Neuronal stem cell (in vitro differentiated cells): ENCODE measurements at regions not wholly inside any gene's neighbourhood (a gene's known extent, or its start where the extent isn't known, plus 50 kb on each side); places are given as distances from the start of the nearest gene placed in this dataset.

Experiments used
- DNase-seq: peaks from one replicate; pipeline ENCODE4 v3.0.0-alpha.2; 2013; ENCODE audit warnings: low spot score
- H2AFZ ChIP-seq: one replicate; pipeline ENCODE4 v1.6.1; 2013; ENCODE audit warnings: mild to moderate bottlenecking, low read length, inconsistent platforms
- H2AK5ac ChIP-seq: 2 replicates; pipeline ENCODE4 v1.6.1; 2013; ENCODE audit warnings: low read depth, mild to moderate bottlenecking, inconsistent platforms, low read length, moderate library complexity, mixed read lengths
- H2BK120ac ChIP-seq: 2 replicates; pipeline ENCODE4 v1.6.1; 2013; ENCODE audit warnings: low read depth, mild to moderate bottlenecking, inconsistent platforms, low read length, moderate library complexity, mixed read lengths
- H2BK12ac ChIP-seq: one replicate; pipeline ENCODE4 v1.6.1; 2013; ENCODE audit warnings: low read length, inconsistent platforms
- H2BK15ac ChIP-seq: 2 replicates; pipeline ENCODE4 v1.6.1; 2013; ENCODE audit warnings: mild to moderate bottlenecking, low read length, inconsistent platforms, mixed read lengths
- H2BK5ac ChIP-seq: one replicate; pipeline ENCODE4 v1.6.1; 2013; ENCODE audit warnings: inconsistent platforms, mild to moderate bottlenecking, low read length, moderate library complexity
- H3K14ac ChIP-seq: one replicate; pipeline ENCODE4 v1.6.1; 2013; ENCODE audit warnings: low read length, inconsistent platforms
- H3K18ac ChIP-seq: 2 replicates; pipeline ENCODE4 v1.6.1; 2013; ENCODE audit warnings: low read length, inconsistent platforms
- H3K23ac ChIP-seq: 2 replicates; pipeline ENCODE4 v1.6.1; 2013; ENCODE audit warnings: low read depth, mild to moderate bottlenecking, mixed read lengths, low read length, inconsistent platforms; ENCODE audit not compliant: poor library complexity
- H3K27ac ChIP-seq: replicated peaks from 3 replicates; pipeline ENCODE4 v1.5.1; 2013; ENCODE audit warnings: low read length, inconsistent platforms
- H3K27me3 ChIP-seq, 3 experiments: 2 replicates each; pipeline ENCODE4 v1.6.1; 2013; ENCODE audit warnings: low read length in 3 of 3, mild to moderate bottlenecking in 2 of 3, inconsistent platforms in 1 of 3, low read depth in 1 of 3, mixed read lengths in 1 of 3, moderate library complexity in 1 of 3; ENCODE audit not compliant: control insufficient read depth in 3 of 3, insufficient read depth in 3 of 3
- H3K36me3 ChIP-seq, 2 donors: replicated peaks in 1 of 2; 2 replicates each; pipeline ENCODE4 v1.6.1; 2013; ENCODE audit warnings: low read length in 2 of 2; ENCODE audit not compliant: control insufficient read depth in 2 of 2, insufficient read depth in 2 of 2
- H3K4ac ChIP-seq: 2 replicates; pipeline ENCODE4 v1.6.1; 2013; ENCODE audit warnings: inconsistent platforms, mild to moderate bottlenecking, low read length, moderate library complexity
- H3K4me1 ChIP-seq, 2 donors: 1 replicate in 1 of 2; 2 replicates in 1 of 2; pipeline ENCODE4 v1.6.1; 2013; ENCODE audit warnings: low read length in 2 of 2, low read depth in 1 of 2; ENCODE audit not compliant: control insufficient read depth in 2 of 2, insufficient read depth in 1 of 2
- H3K4me2 ChIP-seq: one replicate; pipeline ENCODE4 v1.6.1; 2013; ENCODE audit warnings: mild to moderate bottlenecking, low read length, inconsistent platforms; ENCODE audit not compliant: insufficient read depth, poor library complexity, severe bottlenecking
- H3K4me3 ChIP-seq, 2 donors: 2 replicates each; pipeline ENCODE4 v1.5.1; 2013; ENCODE audit warnings: low read length in 2 of 2, mild to moderate bottlenecking in 2 of 2, inconsistent platforms in 1 of 2, moderate library complexity in 1 of 2
- H3K79me1 ChIP-seq: one replicate; pipeline ENCODE4 v1.6.1; 2013; ENCODE audit warnings: low read depth, mild to moderate bottlenecking, inconsistent platforms, low read length, moderate library complexity
- H3K9ac ChIP-seq: one replicate; pipeline ENCODE4 v1.6.1; 2013; ENCODE audit warnings: mild to moderate bottlenecking, low read depth, low read length, inconsistent platforms; ENCODE audit not compliant: poor library complexity
- H3K9me3 ChIP-seq, 2 donors: replicated peaks in 1 of 2; 2 replicates each; pipeline versions ENCODE3 to v1.6.1; 2013; ENCODE audit warnings: low read length in 2 of 2, mild to moderate bottlenecking in 2 of 2, inconsistent platforms in 1 of 2, low read depth in 1 of 2, mixed read lengths in 1 of 2, moderate library complexity in 1 of 2; ENCODE audit not compliant: control insufficient read depth in 2 of 2, insufficient read depth in 1 of 2
- H4K8ac ChIP-seq: one replicate; pipeline ENCODE4 v1.6.1; 2013; ENCODE audit warnings: low read depth, mild to moderate bottlenecking, inconsistent platforms, low read length, moderate library complexity
- H4K91ac ChIP-seq: one replicate; pipeline ENCODE4 v1.6.1; 2013; ENCODE audit warnings: low read length, low read depth, mild to moderate bottlenecking, inconsistent platforms; ENCODE audit not compliant: poor library complexity
- WGBS, 2 donors: extraction: QIAGEN DNeasy Blood & Tissue Kit; methylation state at CpG; one replicate each; pipeline ENCODE4 v1.1.7; 2013; ENCODE audit warnings: missing lambda C conversion rate in 2 of 2, mixed read lengths in 1 of 2; ENCODE audit not compliant: insufficient read length in 2 of 2, insufficient replicate concordance in 1 of 2; ENCODE audit errors: extremely low coverage in 2 of 2; 5-methylcytosine and 5-hydroxymethylcytosine counted together

DNA sequence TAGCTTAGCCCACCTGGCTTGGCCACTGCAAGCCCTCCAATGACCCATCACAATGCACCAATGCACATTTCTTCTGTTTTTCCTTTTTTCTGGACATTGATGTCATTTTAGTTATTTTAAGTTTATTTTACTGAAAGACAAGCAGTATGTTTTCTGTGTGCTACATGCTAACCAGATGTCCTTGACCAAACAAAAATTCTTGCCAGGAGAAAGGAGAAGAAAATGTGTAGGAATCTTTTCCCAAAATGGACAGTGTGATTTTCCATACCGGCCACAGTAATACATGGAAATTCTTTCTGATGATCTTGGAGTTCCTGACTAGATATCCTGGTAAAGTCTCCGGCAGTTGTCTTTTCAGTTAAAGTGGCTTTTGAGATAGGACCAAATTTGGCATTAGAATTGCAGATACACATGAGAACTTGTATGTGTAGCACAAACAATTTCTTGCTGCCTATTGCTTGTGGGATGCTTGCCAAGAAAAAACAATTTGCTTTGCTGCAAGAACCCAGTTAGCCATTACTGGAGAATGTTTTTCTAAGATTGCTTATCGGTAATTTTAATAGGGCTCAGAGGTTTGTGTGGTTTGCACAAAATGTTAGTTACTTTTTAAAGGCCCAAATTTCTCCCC is 696.5 kb upstream of the CITED2 start:
- no peak overlapping the region for H3K4ac ChIP-seq
- H3K23ac ChIP-seq, result no peak overlapping the region
- H4K91ac ChIP-seq, result no peak overlapping the region
- peaks cover 1% of the 10 kb centered on the region for H3K79me1 ChIP-seq
- H3K9ac ChIP-seq, result no peak overlapping the region
- H4K8ac ChIP-seq, result no peak overlapping the region
- H2BK12ac ChIP-seq, result no peak overlapping the region
- H3K27me3 ChIP-seq, result no peaks in the 10 kb centered on the region
- peaks cover 0 to 2% of the 10 kb centered on the region in 2 donors for H3K4me1 ChIP-seq
- no peak overlapping the region for H2AFZ ChIP-seq
- H2BK15ac ChIP-seq, result no peak overlapping the region
- no peaks in the 10 kb centered on the region for H3K36me3 ChIP-seq
- no peak overlapping the region for H3K4me2 ChIP-seq
- no peaks in the 10 kb centered on the region for H3K9me3 ChIP-seq
- no peak overlapping the region for H2AK5ac ChIP-seq
- no peak overlapping the region for H3K18ac ChIP-seq
- H3K27ac ChIP-seq, result no peak overlapping the region
- no peak for DNase-seq
- H2BK5ac ChIP-seq, result no peak overlapping the region
- H3K14ac ChIP-seq, result no peak overlapping the region
- no peak overlapping the region for H3K4me3 ChIP-seq
- WGBS, 2 donors, result no CpG with 5 or more reads among the region's 3 CpGs
- no peak overlapping the region for H2BK120ac ChIP-seq

GRCh38 chr6:140069576-140069975 is 695.1 kb upstream of the CITED2 start:
- no peak overlapping the region for H2AFZ ChIP-seq
- H3K4me1 ChIP-seq, result peaks cover 0 to 2% of the 10 kb centered on the region in 2 donors
- no peaks in the 10 kb centered on the region for H3K9me3 ChIP-seq
- DNase-seq, result no peak
- no peak overlapping the region for H3K4ac ChIP-seq
- H3K36me3 ChIP-seq, result no peaks in the 10 kb centered on the region
- no peak overlapping the region for H2BK5ac ChIP-seq
- no peaks in the 10 kb centered on the region for H3K27me3 ChIP-seq
- no peak overlapping the region for H3K4me2 ChIP-seq
- no peak overlapping the region for H2BK15ac ChIP-seq
- no peak overlapping the region for H4K91ac ChIP-seq
- H3K23ac ChIP-seq, result no peak overlapping the region
- no peak overlapping the region for H3K27ac ChIP-seq
- no peak overlapping the region for H3K14ac ChIP-seq
- no peak overlapping the region for H2BK12ac ChIP-seq
- H3K18ac ChIP-seq, result no peak overlapping the region
- no peaks in the 10 kb centered on the region for H3K79me1 ChIP-seq
- no peak overlapping the region for H4K8ac ChIP-seq
- H3K4me3 ChIP-seq, result no peak overlapping the region
- no peak overlapping the region for H2AK5ac ChIP-seq
- H3K9ac ChIP-seq, result no peak overlapping the region
- no peak overlapping the region for H2BK120ac ChIP-seq

DNA sequence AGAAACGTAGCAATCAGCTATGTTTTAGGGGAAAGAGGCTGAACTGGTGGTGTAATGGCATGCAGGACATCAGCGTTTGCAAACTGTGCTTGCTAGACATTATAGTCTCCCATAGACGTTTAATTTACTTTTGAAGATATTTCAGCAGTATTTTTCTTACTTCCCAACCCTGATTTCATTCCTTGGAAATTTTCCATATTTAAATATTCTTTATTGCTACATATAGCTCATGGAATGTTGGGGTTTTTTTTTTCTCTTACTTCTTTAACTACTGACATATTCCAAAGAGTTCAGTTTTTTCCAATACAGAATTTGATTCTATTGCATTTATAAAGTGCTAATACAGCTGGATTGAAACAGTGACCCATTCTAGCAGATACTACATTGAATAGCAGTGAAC is 694.4 kb upstream of the CITED2 start:
- Histone ChIP-seq H3K23ac (no peak overlapping the region), H3K14ac (no peak overlapping the region), H3K27me3 (no peaks in the 10 kb centered on the region), H3K27ac (no peak overlapping the region), H3K9ac (no peak overlapping the region), H3K36me3 (no peaks in the 10 kb centered on the region), H4K91ac (no peak overlapping the region), H4K8ac (no peak overlapping the region), H2BK5ac (no peak overlapping the region), H2AK5ac (no peak overlapping the region), H3K4me1 (peaks cover 0 to 3% of the 10 kb centered on the region in 2 donors), H2AFZ (no peak overlapping the region), H3K4me2 (no peak overlapping the region), H2BK120ac (no peak overlapping the region), H2BK12ac (no peak overlapping the region), H3K18ac (no peak overlapping the region), H3K79me1 (no peaks in the 10 kb centered on the region), H3K4ac (no peak overlapping the region), H2BK15ac (no peak overlapping the region), H3K4me3 (no peak overlapping the region), H3K9me3 (no peaks in the 10 kb centered on the region)
- DNase-seq, result no peak
- WGBS, 2 donors, result no CpG with 5 or more reads among the region's 3 CpGs

DNA sequence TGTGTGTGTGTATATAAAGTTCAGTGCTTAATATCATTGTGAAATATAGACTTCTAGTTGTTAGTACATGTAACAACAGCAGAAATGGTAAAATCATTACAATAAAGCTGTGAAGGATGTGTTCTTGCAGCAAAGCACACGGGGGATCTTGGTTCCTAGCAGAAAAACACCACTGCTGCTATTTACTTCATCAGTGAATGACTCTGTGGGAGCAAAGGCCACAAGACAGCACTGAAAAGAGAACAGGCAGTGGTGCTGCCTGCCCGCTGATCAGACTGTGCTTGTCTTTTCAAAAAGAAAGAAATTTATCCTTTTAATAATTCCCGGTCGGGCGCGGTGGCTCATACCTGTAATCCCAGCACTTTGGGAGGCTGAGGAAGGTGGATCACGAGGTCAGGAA is 689.9 kb upstream of the CITED2 start:
- no peak overlapping the region for H3K4me3 ChIP-seq
- H2BK15ac ChIP-seq, result no peak overlapping the region
- no peak overlapping the region for H4K8ac ChIP-seq
- H3K9ac ChIP-seq, result no peak overlapping the region
- no CpG with 5 or more reads among the region's 7 CpGs for WGBS, 2 donors
- no peaks in the 10 kb centered on the region for H3K36me3 ChIP-seq
- H3K14ac ChIP-seq, result no peak overlapping the region
- H2AK5ac ChIP-seq, result no peak overlapping the region
- no peak overlapping the region for H2BK120ac ChIP-seq
- H3K23ac ChIP-seq, result no peak overlapping the region
- no peaks in the 10 kb centered on the region for H3K79me1 ChIP-seq
- no peak for DNase-seq
- H2BK12ac ChIP-seq, result no peak overlapping the region
- no peak overlapping the region for H3K27ac ChIP-seq
- H3K4me1 ChIP-seq, result peaks cover 0 to 4% of the 10 kb centered on the region in 2 donors
- H3K4ac ChIP-seq, result no peak overlapping the region
- H3K4me2 ChIP-seq, result no peak overlapping the region
- no peaks in the 10 kb centered on the region for H3K27me3 ChIP-seq
- no peak overlapping the region for H4K91ac ChIP-seq
- H3K9me3 ChIP-seq, result no peaks in the 10 kb centered on the region
- no peak overlapping the region for H2BK5ac ChIP-seq
- no peak overlapping the region for H3K18ac ChIP-seq
- H2AFZ ChIP-seq, result no peak overlapping the region
